Adrenal gland (tissue), 5 donors: ENCODE measurements at regions not wholly inside any gene's neighbourhood (a gene's known extent, or its start where the extent isn't known, plus 50 kb on each side); places are given as distances from the start of the nearest gene placed in this dataset.

Source experiments
- POLR2A ChIP-seq, 2 donors: fragments of 450-650 bp; IDR thresholded peaks; one replicate each; pipeline ENCODE4 v1.6.1; 2017; ENCODE audit warnings: antibody characterized with exemption in 2 of 2, mild to moderate bottlenecking in 2 of 2, moderate library complexity in 1 of 2
- TF ChIP-seq, protein P1 (sequence below), 6 experiments: fragments of 450-650 bp in 4 of 6; fragments of 200-600 bp in 2 of 6; sonication (generic) in 1 of 6; IDR thresholded peaks; 1 replicate in 5 of 6; 2 replicates in 1 of 6; pipeline versions ENCODE4 v1.5.1 to v1.8.0; 2016 to 2021; ENCODE audit warnings: antibody characterized with exemption in 6 of 6, mild to moderate bottlenecking in 2 of 6, moderate library complexity in 1 of 6
- donor health status: DM: no; HTN: no; CAD: no.

DNA sequence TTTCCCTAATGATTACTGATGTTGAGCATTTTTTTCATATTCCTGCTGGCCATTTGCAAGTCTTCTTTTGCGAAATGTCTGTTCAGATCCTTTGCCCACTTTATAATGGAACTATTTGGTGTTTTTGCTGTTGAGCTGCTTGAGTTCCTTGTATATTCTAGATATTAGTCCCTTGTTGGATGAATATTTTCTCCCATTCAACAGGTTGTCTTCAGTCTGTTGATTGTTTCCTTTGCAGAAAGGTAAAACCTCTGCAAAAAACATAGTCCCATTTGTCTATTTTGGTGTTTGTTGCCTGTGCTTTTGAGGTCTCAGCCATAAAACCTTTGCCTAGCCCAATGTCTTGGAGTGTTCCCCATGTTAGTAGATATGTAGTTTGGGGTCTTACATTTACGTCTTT is 78.0 kb upstream of the GUCA2B start:
- TF ChIP-seq, protein P1, sequence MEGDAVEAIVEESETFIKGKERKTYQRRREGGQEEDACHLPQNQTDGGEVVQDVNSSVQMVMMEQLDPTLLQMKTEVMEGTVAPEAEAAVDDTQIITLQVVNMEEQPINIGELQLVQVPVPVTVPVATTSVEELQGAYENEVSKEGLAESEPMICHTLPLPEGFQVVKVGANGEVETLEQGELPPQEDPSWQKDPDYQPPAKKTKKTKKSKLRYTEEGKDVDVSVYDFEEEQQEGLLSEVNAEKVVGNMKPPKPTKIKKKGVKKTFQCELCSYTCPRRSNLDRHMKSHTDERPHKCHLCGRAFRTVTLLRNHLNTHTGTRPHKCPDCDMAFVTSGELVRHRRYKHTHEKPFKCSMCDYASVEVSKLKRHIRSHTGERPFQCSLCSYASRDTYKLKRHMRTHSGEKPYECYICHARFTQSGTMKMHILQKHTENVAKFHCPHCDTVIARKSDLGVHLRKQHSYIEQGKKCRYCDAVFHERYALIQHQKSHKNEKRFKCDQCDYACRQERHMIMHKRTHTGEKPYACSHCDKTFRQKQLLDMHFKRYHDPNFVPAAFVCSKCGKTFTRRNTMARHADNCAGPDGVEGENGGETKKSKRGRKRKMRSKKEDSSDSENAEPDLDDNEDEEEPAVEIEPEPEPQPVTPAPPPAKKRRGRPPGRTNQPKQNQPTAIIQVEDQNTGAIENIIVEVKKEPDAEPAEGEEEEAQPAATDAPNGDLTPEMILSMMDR (IDR thresholded peaks at IDR 0.05) = no peak
- no peak for TF ChIP-seq POLR2A (IDR thresholded peaks at IDR 0.05)
